ENCODE measurements at regions not wholly inside any gene's neighbourhood (a gene's known extent, or its start where the extent isn't known, plus 50 kb on each side); places are given as distances from the start of the nearest gene placed in this dataset.

GRCh38 chr13:74024314-74024713 lies 109.9 kb downstream of the KLF12 start:
- no peak for TF ChIP-seq CTCF (IDR thresholded peaks at IDR 0.05; ENCODE audit: low read depth, low read length, missing control alignments)
- no peak overlapping the region for H3K4me3 ChIP-seq (replicated peaks; ENCODE audit: low read depth, low read length)
- DNase-seq (ENCODE audit: extremely low read depth, low read depth) = no peak

GRCh38 chr13:74023484-74023883 lies 110.7 kb downstream of the KLF12 start:
- no peak for TF ChIP-seq CTCF (IDR thresholded peaks at IDR 0.05; ENCODE audit: low read depth, low read length, missing control alignments)
- no peak overlapping the region for H3K4me3 ChIP-seq (replicated peaks; ENCODE audit: low read depth, low read length)
- DNase-seq (ENCODE audit: extremely low read depth, low read depth) = no peak

- no peak overlapping the region for H3K4me3 ChIP-seq (replicated peaks; ENCODE audit: low read depth, low read length)
- TF ChIP-seq CTCF (IDR thresholded peaks at IDR 0.05; ENCODE audit: low read depth, low read length, missing control alignments) = no peak
- no peak for DNase-seq (ENCODE audit: extremely low read depth, low read depth)
Observed at GRCh38 chr13:74021505-74021904, 112.7 kb downstream of the KLF12 start.

DNA sequence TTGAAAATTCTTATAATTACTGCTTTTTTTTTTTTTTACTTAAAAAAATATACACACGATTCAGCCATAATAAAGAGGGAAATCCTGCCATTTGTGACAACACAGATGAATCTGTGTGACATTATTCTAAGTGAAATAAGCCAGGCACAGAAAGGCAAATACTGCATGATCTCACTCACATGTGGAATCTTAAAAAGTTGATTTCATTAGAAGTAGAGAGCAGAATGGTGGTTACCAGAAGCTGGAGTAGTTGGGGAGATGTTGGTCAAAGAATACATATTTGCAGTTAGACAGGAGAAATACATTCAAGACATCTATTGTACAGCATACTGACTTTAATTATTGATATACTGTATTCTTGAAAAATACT lies 116.2 kb downstream of the KLF12 start:
- no peak for DNase-seq (ENCODE audit: extremely low read depth, low read depth)
- H3K4me3 ChIP-seq (replicated peaks; ENCODE audit: low read depth, low read length) = no peak overlapping the region
- TF ChIP-seq CTCF (IDR thresholded peaks at IDR 0.05; ENCODE audit: low read depth, low read length, missing control alignments) = no peak

GRCh38 chr13:74017301-74018061 lies 116.7 kb downstream of the KLF12 start:
- no peak overlapping the region for H3K4me3 ChIP-seq (replicated peaks; ENCODE audit: low read depth, low read length)
- no peak for TF ChIP-seq CTCF (IDR thresholded peaks at IDR 0.05; ENCODE audit: low read depth, low read length, missing control alignments)
- no peak for DNase-seq (ENCODE audit: extremely low read depth, low read depth)

DNA sequence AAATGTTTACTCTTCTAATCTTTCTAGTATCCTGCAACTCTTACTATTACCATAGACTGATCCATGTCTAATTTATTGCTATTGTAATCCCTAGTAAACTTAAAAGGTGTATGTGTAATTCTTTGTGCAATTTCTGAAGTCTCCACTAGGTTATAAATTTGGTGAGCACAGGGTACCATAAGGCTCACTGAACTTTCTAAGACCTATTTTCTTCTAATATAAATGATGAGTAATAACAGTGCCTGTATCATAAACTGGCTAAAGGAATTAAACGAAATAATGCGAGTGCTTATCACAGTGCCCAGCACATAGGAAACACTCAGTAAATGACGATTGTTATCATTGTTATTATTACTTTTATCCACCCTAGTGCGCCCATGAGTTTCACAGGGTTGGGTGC lies 119.1 kb downstream of the KLF12 start:
- no peak for DNase-seq (ENCODE audit: extremely low read depth, low read depth)
- no peak for TF ChIP-seq CTCF (IDR thresholded peaks at IDR 0.05; ENCODE audit: low read depth, low read length, missing control alignments)
- no peak overlapping the region for H3K4me3 ChIP-seq (replicated peaks; ENCODE audit: low read depth, low read length)

Data from HFF-Myc (cell line).